Calu3 (cell line): ENCODE measurements at regions not wholly inside any gene's neighbourhood (a gene's known extent, or its start where the extent isn't known, plus 50 kb on each side); places are given as distances from the start of the nearest gene placed in this dataset.

Experiments
- BruUV-seq: library from RNA; stranded (reverse); fragments of 400-500 nt; replicated peaks from 2 replicates; lab custom pipeline; 2021; lab: Mats Ljungman, UMichigan
- CTCF ChIA-PET: fragments of 300-600 bp; sonication (Branson Sonifier 250); formaldehyde crosslinking; loops from one replicate; lab custom pipeline; 2022; ENCODE audit warnings: antibody characterized with exemption; lab: Charles Lee
- DNase-seq: peaks from one replicate; pipeline ENCODE4 v3.0.0; 2022
- H3K27ac Mint-ChIP-seq: one replicate; pipeline ENCODE4 v1.8.0; 2022; ENCODE audit warnings: mixed read lengths; ENCODE audit not compliant: unreplicated experiment
- H3K27me3 Mint-ChIP-seq: one replicate; pipeline ENCODE4 v1.8.0; 2022; ENCODE audit warnings: mixed read lengths; ENCODE audit not compliant: unreplicated experiment
- H3K36me3 Mint-ChIP-seq: one replicate; pipeline ENCODE4 v1.8.0; 2022; ENCODE audit warnings: mild to moderate bottlenecking, moderate library complexity, mixed read lengths; ENCODE audit not compliant: insufficient read depth, unreplicated experiment
- H3K4me1 Mint-ChIP-seq: one replicate; pipeline ENCODE4 v1.8.0; 2022; ENCODE audit warnings: mild to moderate bottlenecking, low read depth, mixed read lengths; ENCODE audit not compliant: unreplicated experiment
- H3K4me3 Mint-ChIP-seq: one replicate; pipeline ENCODE4 v1.8.0; 2022; ENCODE audit warnings: mild to moderate bottlenecking, low read depth, moderate library complexity, mixed read lengths; ENCODE audit not compliant: unreplicated experiment
- H3K9me3 Mint-ChIP-seq: one replicate; pipeline ENCODE4 v1.8.0; 2022; ENCODE audit warnings: low read depth, mixed read lengths; ENCODE audit not compliant: unreplicated experiment
- intact Hi-C: fragments of 100-400 bp; cut with micrococcal nuclease; formaldehyde crosslinking; loops from one replicate; pipeline ENCODE4 v1.10.0; 2022; ENCODE audit not compliant: unreplicated experiment
- TF ChIP-seq, protein P1 (sequence below): fragments of 200-600 bp; IDR thresholded peaks from one replicate; pipeline ENCODE4 v1.8.0; 2022; ENCODE audit warnings: antibody characterized with exemption; ENCODE audit not compliant: unreplicated experiment

DNA sequence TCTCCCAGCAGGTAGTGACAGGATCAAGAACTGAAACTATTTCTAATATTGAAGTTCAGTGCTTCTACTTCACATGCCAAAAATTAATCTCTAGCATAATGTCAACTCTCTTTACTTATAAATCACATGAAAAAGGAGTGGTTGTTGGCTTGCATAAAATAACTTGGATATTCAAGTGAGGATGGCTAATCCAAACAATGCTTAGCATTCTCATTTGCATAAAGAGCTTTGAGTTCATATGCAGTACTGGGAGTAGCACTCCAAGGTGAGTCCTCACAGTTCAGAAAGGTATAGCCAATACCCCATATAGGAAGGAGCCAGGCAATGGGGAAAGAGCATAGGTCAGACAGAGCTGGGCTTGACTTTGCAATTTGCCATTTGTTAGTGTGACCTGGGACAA, 149.3 kb downstream of the PCTP start:
- BruUV-seq: no TSS peak
- Mint-ChIP-seq H3K4me3 (no peak overlapping the region), H3K9me3 (no peaks in the 10 kb centered on the region), H3K4me1 (no peaks in the 10 kb centered on the region), H3K27me3 (peaks cover 45% of the 10 kb centered on the region), H3K36me3 (no peaks in the 10 kb centered on the region), H3K27ac (no peak overlapping the region)
- CTCF ChIA-PET: no interaction called here
- intact Hi-C loops: no loop called here
- no peak for DNase-seq
- TF ChIP-seq, protein P1, sequence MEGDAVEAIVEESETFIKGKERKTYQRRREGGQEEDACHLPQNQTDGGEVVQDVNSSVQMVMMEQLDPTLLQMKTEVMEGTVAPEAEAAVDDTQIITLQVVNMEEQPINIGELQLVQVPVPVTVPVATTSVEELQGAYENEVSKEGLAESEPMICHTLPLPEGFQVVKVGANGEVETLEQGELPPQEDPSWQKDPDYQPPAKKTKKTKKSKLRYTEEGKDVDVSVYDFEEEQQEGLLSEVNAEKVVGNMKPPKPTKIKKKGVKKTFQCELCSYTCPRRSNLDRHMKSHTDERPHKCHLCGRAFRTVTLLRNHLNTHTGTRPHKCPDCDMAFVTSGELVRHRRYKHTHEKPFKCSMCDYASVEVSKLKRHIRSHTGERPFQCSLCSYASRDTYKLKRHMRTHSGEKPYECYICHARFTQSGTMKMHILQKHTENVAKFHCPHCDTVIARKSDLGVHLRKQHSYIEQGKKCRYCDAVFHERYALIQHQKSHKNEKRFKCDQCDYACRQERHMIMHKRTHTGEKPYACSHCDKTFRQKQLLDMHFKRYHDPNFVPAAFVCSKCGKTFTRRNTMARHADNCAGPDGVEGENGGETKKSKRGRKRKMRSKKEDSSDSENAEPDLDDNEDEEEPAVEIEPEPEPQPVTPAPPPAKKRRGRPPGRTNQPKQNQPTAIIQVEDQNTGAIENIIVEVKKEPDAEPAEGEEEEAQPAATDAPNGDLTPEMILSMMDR: no peak

DNA sequence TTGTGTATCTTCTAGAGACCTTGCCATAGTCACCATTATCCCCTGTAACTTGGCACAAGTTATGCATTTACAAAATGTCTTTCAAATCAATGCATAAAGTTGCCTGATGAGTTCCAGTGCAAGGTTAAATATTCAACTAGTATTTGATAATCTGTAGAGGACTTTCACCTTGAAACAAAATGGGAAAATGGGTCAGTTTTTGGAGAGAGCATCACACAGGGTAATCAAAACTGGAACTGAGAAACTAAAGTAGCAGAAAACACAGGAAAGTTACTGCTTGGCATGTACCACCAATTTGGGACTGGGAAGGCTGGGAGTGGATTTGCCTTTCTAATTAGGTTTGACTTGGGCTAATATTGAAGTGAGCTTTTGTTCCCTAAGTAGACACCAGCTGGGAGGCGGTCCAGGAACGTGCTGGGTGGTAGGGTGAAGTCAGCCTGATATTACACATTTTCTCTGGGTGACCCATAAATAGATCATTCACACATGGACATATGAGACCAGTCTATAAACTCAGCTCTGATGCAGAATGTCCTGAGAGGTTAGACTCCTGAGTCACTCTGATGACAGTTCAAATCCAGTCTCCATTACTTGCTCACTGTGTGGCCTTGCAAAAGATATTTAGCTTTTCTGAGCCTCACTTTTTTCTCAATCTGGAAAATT, 152.3 kb downstream of the PCTP start:
- Mint-ChIP-seq H3K4me3 (no peak overlapping the region), H3K9me3 (no peaks in the 10 kb centered on the region), H3K36me3 (no peaks in the 10 kb centered on the region), H3K27me3 (peaks cover 45% of the 10 kb centered on the region), H3K4me1 (no peaks in the 10 kb centered on the region), H3K27ac (no peak overlapping the region)
- TF ChIP-seq, protein P1: no peak
- no TSS peak for BruUV-seq
- CTCF ChIA-PET: no interaction called here
- intact Hi-C loops: no loop called here
- no peak for DNase-seq

DNA sequence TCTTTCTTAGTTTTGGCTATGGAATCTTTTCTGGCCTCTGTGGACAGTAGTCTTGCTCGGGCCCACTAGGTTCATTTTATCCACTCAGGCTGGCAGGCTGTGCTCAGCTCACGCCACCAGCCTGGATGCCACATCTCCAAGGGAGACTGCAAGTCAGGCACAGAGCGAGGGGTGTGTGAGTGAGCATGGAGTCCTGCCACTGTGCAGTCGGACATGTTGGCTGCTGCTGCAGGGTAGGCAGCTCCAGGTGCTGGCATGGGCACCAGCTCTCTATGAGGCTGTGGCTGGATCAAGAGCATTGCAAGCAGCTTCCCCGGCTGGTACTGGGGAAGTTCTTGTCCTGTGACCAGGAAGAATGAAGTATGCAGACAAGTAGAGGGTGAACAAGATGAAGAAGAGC, 158.9 kb downstream of the PCTP start:
- TF ChIP-seq, protein P1: no peak
- H3K9me3 Mint-ChIP-seq: no peaks in the 10 kb centered on the region
- intact Hi-C loops: no loop called here
- H3K27me3 Mint-ChIP-seq: peaks cover 37% of the 10 kb centered on the region
- no peaks in the 10 kb centered on the region for H3K4me1 Mint-ChIP-seq
- H3K4me3 Mint-ChIP-seq: no peak overlapping the region
- no peak overlapping the region for H3K27ac Mint-ChIP-seq
- H3K36me3 Mint-ChIP-seq: no peaks in the 10 kb centered on the region
- CTCF ChIA-PET: no interaction called here
- BruUV-seq: no TSS peak
- DNase-seq: no peak

DNA sequence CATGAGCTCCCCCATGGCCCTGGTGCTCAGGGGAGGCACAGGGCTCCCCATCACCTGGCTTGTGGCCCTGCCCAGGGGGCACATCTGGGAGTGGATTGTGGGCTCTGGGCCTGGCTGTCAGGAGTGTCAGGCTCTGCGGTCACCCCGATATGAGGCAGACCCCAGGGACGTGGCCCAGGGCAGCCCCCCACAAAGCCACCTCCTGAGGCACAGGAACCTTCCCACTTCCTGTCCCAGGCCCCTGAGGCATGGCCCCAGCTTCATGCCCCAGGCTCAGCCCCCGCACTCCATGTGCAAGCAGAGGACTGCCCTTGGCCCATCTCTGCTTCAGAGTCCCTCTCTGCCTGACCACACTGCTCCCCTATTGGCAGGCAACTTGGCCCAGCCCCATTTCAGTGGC, 160.3 kb downstream of the PCTP start:
- DNase-seq: no peak
- H3K36me3 Mint-ChIP-seq: no peaks in the 10 kb centered on the region
- TF ChIP-seq, protein P1: no peak
- H3K9me3 Mint-ChIP-seq: no peaks in the 10 kb centered on the region
- CTCF ChIA-PET: no interaction called here
- intact Hi-C loops: no loop called here
- H3K27me3 Mint-ChIP-seq: peaks cover 47% of the 10 kb centered on the region
- BruUV-seq: no TSS peak
- H3K4me3 Mint-ChIP-seq: no peak overlapping the region
- no peaks in the 10 kb centered on the region for H3K4me1 Mint-ChIP-seq
- H3K27ac Mint-ChIP-seq: no peak overlapping the region
